ENCODE measurements at regions not wholly inside any gene's neighbourhood (a gene's known extent, or its start where the extent isn't known, plus 50 kb on each side); places are given as distances from the start of the nearest gene placed in this dataset.

- TF ChIP-seq OSR1 (CRISPR knock-in tag; IDR thresholded peaks at IDR 0.05) (no peak), ZNF565 (CRISPR knock-in tag; conservative IDR thresholded peaks at IDR 0.05; ENCODE audit: low read depth) (no peak), CREB5 (CRISPR knock-in tag; IDR thresholded peaks at IDR 0.05; ENCODE audit: low read depth) (no peak), TCF4 (CRISPR knock-in tag; IDR thresholded peaks at IDR 0.05; ENCODE audit: borderline replicate concordance) (no peak), ZFP3 (CRISPR knock-in tag; IDR thresholded peaks at IDR 0.05) (no peak), ESRRG (CRISPR knock-in tag; IDR thresholded peaks at IDR 0.05) (no peak), SNAI2 (CRISPR knock-in tag; IDR thresholded peaks at IDR 0.05) (no peak), TSHZ2 (CRISPR knock-in tag; IDR thresholded peaks at IDR 0.05) (no peak), ISL1 (CRISPR knock-in tag; IDR thresholded peaks at IDR 0.05) (no peak), TOX (CRISPR knock-in tag; IDR thresholded peaks at IDR 0.05; ENCODE audit: borderline replicate concordance) (no peak), CSRNP3 (CRISPR knock-in tag; IDR thresholded peaks at IDR 0.05) (no peak), PATZ1 (CRISPR knock-in tag; IDR thresholded peaks at IDR 0.05; ENCODE audit: borderline replicate concordance) (no peak), ZFP30 (CRISPR knock-in tag; IDR thresholded peaks at IDR 0.05) (no peak)
Observed at GRCh38 chr13:48175185-48175584, 57.8 kb upstream of the ITM2B start.

GRCh38 chr13:48167866-48168265 is 65.1 kb upstream of the ITM2B start:
- no peak for ATAC-seq
- TF ChIP-seq RARB (CRISPR knock-in tag; IDR thresholded peaks at IDR 0.05) (no peak), SNAI2 (CRISPR knock-in tag; IDR thresholded peaks at IDR 0.05) (no peak), TCF4 (CRISPR knock-in tag; IDR thresholded peaks at IDR 0.05; ENCODE audit: borderline replicate concordance) (no peak), OSR1 (CRISPR knock-in tag; IDR thresholded peaks at IDR 0.05) (no peak), ESRRG (CRISPR knock-in tag; IDR thresholded peaks at IDR 0.05) (no peak)

More at GRCh38 chr13:48175185-48175584, 57.8 kb upstream of the ITM2B start:
- no peak for ATAC-seq

- no peak for TF ChIP-seq ESRRG (CRISPR knock-in tag; IDR thresholded peaks at IDR 0.05)
- TF ChIP-seq RARB (CRISPR knock-in tag; IDR thresholded peaks at IDR 0.05), result no peak
- TF ChIP-seq ZNF565 (CRISPR knock-in tag; conservative IDR thresholded peaks at IDR 0.05; ENCODE audit: low read depth), result no peak
- no peak for TF ChIP-seq ZFP3 (CRISPR knock-in tag; IDR thresholded peaks at IDR 0.05)
- no peak for TF ChIP-seq SNAI2 (CRISPR knock-in tag; IDR thresholded peaks at IDR 0.05)
- TF ChIP-seq BACH2 (CRISPR knock-in tag; IDR thresholded peaks at IDR 0.05; ENCODE audit: borderline replicate concordance), result no peak
- no peak for ATAC-seq
Observed at GRCh38 chr13:48165727-48166126, 67.3 kb upstream of the ITM2B start.

- no peak for TF ChIP-seq ZNF8 (CRISPR knock-in tag; IDR thresholded peaks at IDR 0.05)
- TF ChIP-seq PPARA (CRISPR knock-in tag; IDR thresholded peaks at IDR 0.05; ENCODE audit: borderline replicate concordance), result no peak
- TF ChIP-seq ZNF565 (CRISPR knock-in tag; conservative IDR thresholded peaks at IDR 0.05; ENCODE audit: low read depth), result no peak
- TF ChIP-seq PATZ1 (CRISPR knock-in tag; IDR thresholded peaks at IDR 0.05; ENCODE audit: borderline replicate concordance), result no peak
- ATAC-seq, result no peak
Observed at GRCh38 chr13:48165063-48165462, 67.9 kb upstream of the ITM2B start.

Measured in SK-N-SH treated with all-trans-retinoic acid at 6 μM for 48 hours (cell line).